H4 (cell line): ENCODE measurements at regions not wholly inside any gene's neighbourhood (a gene's known extent, or its start where the extent isn't known, plus 50 kb on each side); places are given as distances from the start of the nearest gene placed in this dataset.
"Not testable (repeated sequence)": the region's sequence is repeated elsewhere in the genome, so short reads cannot be mapped to it uniquely, and the experiment has no call there.

ENCODE experiments used
- DNase-seq: peaks from one replicate; pipeline ENCODE4 v3.0.0-alpha.2; 2015; ENCODE audit warnings: low spot score

GRCh38 chrX:146581981-146582712 is 227.4 kb upstream of the CXorf51B start:
- no peak for DNase-seq

DNA sequence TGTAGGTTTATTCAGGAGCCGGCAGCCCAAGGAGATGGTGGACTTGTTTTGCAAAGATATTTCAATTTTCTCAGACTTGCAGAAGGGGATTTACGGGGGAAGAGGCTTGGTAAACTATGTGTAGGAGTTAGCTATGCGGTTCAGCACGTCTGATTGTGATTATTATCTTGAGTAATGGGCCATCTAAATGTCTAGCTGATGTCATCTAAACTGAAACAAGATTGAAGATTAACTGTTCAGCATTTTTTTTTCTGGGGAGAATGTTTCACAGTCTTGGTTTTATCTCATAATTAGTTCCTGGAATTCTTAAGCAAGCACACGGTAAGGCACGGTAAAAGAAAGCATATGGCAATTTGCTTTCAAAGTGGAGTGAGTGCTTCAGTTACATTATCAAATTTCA is 207.3 kb upstream of the CXorf51B start:
- peak; percentile 55 for DNase-seq

DNA sequence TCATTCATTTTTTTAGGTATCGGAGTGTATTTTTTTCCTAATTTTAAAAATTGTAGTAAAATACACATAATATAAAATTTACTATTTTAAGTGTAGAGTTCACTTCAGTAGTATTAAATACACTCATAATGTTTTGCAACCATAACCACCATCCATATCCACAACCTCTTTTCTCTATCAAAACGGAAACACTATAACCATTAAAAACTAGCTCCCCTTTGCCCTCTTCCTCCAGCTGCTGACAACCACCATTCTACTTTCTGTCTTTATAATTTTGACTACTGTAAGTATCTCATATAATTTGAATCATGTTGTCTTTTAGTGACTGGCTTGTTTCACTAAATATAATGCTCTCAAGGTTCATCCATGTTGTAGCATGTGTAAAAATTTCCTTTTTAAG is 205.4 kb upstream of the CXorf51B start:
- no peak for DNase-seq

DNA sequence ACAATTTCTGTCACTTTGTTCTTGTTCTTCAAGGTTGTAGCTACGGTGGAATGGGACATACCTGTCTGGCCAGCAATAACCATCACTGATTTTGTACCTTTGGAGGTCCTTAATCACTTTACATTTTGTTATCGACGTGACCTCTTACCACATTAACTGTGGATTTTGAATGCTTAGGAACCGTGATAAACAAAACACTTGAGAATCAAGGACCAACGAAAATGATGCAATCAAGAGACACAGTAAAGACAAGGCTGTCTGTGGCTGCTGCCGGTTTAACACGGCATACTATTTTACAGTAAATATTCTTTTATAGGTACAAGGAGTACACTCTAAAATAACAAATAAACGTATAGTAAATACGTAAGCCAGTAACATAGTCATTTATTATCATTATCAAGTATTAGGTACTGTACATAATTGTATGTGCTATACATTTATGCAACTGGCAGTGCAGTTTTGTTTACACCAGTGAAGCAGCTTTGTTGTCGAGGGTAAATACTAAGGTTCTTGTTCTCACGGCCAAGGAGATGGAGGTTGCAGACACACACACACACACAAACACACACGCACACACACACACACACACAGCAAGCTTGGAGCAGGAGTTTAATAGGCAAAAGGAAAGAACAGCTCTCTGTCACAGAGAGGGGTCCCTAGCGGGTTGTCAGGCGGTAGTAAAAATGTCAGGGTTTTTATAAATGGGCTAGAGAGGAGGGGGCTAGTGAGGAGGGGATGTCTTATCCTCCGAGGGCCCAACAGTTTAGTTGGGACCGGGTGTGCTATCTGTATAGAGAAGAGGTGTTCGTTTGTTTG is 194.7 kb upstream of the CXorf51B start:
- DNase-seq = peak; percentile 56

GRCh38 chrX:146615628-146616348 is 193.8 kb upstream of the CXorf51B start:
- DNase-seq = peak; percentile 47

DNA sequence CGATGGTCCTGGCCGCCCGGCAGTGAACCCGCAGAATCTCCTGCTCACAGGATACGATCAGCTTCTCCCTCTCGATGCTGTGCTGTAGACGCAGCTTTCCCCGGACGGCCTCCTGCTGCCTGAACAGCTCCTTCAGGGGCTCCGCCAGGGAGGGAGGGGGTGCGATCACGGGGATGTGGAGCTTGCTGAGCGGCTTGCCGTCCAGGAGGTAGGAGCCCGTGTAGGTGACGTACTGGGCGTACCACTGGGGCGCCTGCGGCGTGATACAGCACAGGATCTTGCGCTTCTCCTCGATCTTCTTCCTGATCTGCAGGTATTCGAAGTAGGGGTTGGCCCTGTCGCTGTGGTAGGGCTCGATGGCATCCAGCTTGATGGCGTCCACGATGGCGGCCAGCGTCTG is 189.6 kb upstream of the CXorf51B start:
- not testable (repeated sequence) for DNase-seq

DNA sequence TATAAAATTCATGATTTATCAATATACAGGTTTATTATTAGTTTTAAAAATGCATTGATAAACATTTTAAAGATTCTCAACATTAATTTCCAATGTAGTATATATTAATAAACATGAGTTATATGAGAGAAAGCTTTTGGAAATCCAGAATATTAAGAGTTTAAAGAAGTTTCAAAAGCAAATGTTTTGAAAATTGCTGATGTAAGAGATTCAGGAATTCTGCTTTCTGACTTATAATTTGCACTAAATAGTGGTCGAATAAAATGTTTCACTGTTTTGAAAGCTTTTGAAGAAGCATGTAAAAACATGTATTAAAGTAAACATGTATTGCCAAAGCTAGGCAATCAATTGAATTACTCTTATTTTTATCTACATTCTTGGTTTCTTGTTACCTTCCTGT is 151.2 kb upstream of the CXorf51B start:
- DNase-seq = no peak

- DNase-seq = no peak
Measured at GRCh38 chrX:146707781-146708180, 101.8 kb upstream of the CXorf51B start.

DNA sequence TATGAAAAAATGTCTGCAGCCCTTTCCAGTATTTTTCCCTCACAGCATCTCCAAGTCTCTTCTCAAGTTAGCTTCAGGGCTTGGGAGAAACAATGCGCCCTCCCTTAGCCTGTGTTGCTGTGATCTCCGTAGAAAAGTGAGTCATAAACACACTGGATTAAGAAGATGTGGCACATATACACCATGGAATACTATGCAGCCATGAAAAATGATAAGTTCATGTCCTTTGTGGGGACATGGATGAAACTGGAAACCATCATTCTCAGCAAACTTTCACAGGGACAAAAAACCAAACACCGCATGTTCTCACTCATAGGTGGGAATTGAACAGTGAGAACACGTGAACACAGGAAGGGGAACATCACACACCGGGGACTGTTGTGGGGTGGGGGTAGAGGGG is 100.7 kb upstream of the CXorf51B start:
- DNase-seq = not testable (repeated sequence)

DNA sequence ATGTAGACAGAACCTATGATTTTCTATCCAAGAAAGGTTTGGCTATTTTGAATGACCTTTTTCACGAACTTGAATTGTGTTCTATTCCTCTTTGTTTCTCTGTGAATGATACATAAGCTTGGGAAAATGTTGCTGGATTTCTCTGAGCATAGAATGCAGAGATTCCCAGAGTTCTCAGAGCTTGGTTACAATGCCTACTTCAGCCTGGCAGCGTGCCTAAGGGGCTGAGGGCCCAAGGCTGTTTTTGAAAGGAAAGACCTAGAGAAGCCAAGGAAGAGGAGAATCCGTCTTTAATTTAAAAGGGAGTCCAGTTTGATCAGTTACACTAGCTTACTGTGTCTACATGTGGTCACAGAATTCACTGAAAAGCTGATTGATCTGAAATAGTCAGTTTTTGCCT is 55.3 kb upstream of the CXorf51B start:
- no peak for DNase-seq

GRCh38 chrX:146755214-146755613 is 54.4 kb upstream of the CXorf51B start:
- DNase-seq = no peak
